ENCODE measurements at regions not wholly inside any gene's neighbourhood (a gene's known extent, or its start where the extent isn't known, plus 50 kb on each side); places are given as distances from the start of the nearest gene placed in this dataset.

- Histone ChIP-seq H3K4me2 (ENCODE audit: control insufficient read depth, insufficient read depth) (no peak overlapping the region), H3K79me2 (ENCODE audit: control insufficient read depth, insufficient read depth, low read length) (no peaks in the 10 kb centered on the region), H3K9ac (ENCODE audit: control insufficient read depth, insufficient read depth, low read length) (no peak overlapping the region), H3K9me3 (replicated peaks; ENCODE audit: control insufficient read depth, insufficient read depth, low read length) (no peaks in the 10 kb centered on the region), H3K4me1 (ENCODE audit: control insufficient read depth, insufficient read depth, low read length) (no peaks in the 10 kb centered on the region), H3K4me3 (no peak overlapping the region), H2AFZ (ENCODE audit: control insufficient read depth, low read depth, low read length) (no peak overlapping the region), H3K27ac (ENCODE audit: control insufficient read depth, insufficient read depth) (no peak overlapping the region), H4K20me1 (ENCODE audit: control insufficient read depth, insufficient read depth) (no peaks in the 10 kb centered on the region), H3K36me3 (ENCODE audit: control insufficient read depth in 2 of 2, insufficient read depth in 2 of 2, low read length in 1 of 2) (no peaks in the 10 kb centered on the region), H3K27me3 (replicated peaks in 1 of 2; ENCODE audit: control insufficient read depth in 2 of 2, insufficient read depth in 2 of 2, low read length in 1 of 2) (no peaks in the 10 kb centered on the region)
- FAIRE-seq = no peak
- no peak; the same call in 2 of the 3 replicates for ATAC-seq
- ChIA-PET POLR2A (no interaction called here), CTCF (no interaction called here), SMC1A (ENCODE audit: uncharacterized antibody, unreplicated experiment) (interaction anchor here (0.5 kb wide), 1 partner anchor 159 kb away, joined by 3 read pairs; no protein-coding TSS in a partner anchor), RAD21 (ENCODE audit: unreplicated experiment) (no interaction called here)
- intact Hi-C loops (cut with micrococcal nuclease; ENCODE audit: unreplicated experiment) (no loop called here), in situ Hi-C loops (cut with MboI) (no loop called here)
- WGBS (ENCODE audit: insufficient coverage, insufficient replicate concordance, low lambda C conversion rate, missing lambda C conversion rate) = 60% methylated on average over 25 of the region's 25 CpGs
- BruUV-seq (replicated peaks) = no TSS peak
- no peak for TF ChIP-seq PAX5 (IDR thresholded peaks at IDR 0.05; ENCODE audit: borderline replicate concordance, low read depth, low read length)
- no peak for TF ChIP-seq TCF3 (IDR thresholded peaks at IDR 0.05; ENCODE audit: borderline replicate concordance, insufficient read depth, low read depth, low read length)
- TF ChIP-seq TARDBP (IDR thresholded peaks at IDR 0.05; ENCODE audit: borderline replicate concordance) = no peak
- no peak for TF ChIP-seq MLLT1 (IDR thresholded peaks at IDR 0.05)
- TF ChIP-seq ZNF217 (IDR thresholded peaks at IDR 0.05) = no peak
- TF ChIP-seq, protein P1, sequence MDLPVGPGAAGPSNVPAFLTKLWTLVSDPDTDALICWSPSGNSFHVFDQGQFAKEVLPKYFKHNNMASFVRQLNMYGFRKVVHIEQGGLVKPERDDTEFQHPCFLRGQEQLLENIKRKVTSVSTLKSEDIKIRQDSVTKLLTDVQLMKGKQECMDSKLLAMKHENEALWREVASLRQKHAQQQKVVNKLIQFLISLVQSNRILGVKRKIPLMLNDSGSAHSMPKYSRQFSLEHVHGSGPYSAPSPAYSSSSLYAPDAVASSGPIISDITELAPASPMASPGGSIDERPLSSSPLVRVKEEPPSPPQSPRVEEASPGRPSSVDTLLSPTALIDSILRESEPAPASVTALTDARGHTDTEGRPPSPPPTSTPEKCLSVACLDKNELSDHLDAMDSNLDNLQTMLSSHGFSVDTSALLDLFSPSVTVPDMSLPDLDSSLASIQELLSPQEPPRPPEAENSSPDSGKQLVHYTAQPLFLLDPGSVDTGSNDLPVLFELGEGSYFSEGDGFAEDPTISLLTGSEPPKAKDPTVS (IDR thresholded peaks at IDR 0.05; ENCODE audit: low read depth, low read length) = no peak
- no peak for TF ChIP-seq CBX3 (IDR thresholded peaks at IDR 0.05; ENCODE audit: borderline replicate concordance, low read depth)
- TF ChIP-seq MEF2B (IDR thresholded peaks at IDR 0.05; ENCODE audit: partially characterized antibody, poor library complexity, severe bottlenecking) = no peak
- TF ChIP-seq MTA2 (IDR thresholded peaks at IDR 0.05; ENCODE audit: low read depth) = no peak
- no peak for TF ChIP-seq ZBTB33 (IDR thresholded peaks at IDR 0.05)
- no peak for TF ChIP-seq ZBTB40 (IDR thresholded peaks at IDR 0.05; ENCODE audit: borderline replicate concordance)
- TF ChIP-seq NFYB (IDR thresholded peaks at IDR 0.05; ENCODE audit: insufficient read depth, low read depth, low read length) = no peak
- TF ChIP-seq ZNF24 (IDR thresholded peaks at IDR 0.05) = no peak
- no peak for TF ChIP-seq WRNIP1 (IDR thresholded peaks at IDR 0.05; ENCODE audit: borderline replicate concordance, low read depth, low read length)
- DNase-seq (ENCODE audit: low read depth, low spot score) = no peak
These were observed 409.9 kb upstream of the ALCAM start for GRCh38 chr3:104956620-104957345.
